GM12872 (cell line): ENCODE measurements at regions not wholly inside any gene's neighbourhood (a gene's known extent, or its start where the extent isn't known, plus 50 kb on each side); places are given as distances from the start of the nearest gene placed in this dataset.

ENCODE experiments used
- CTCF ChIP-seq: IDR thresholded peaks from 3 replicates; pipeline ENCODE4 v1.5.1; 2011; ENCODE audit warnings: low read depth, mild to moderate bottlenecking, low read length, moderate library complexity; ENCODE audit not compliant: insufficient read depth

- no peak for TF ChIP-seq CTCF
Measured at GRCh38 chr16:54546521-54546920, 259.9 kb upstream of the IRX3 start.

- TF ChIP-seq CTCF = no peak
Measured at GRCh38 chr16:54545854-54546511, 259.4 kb upstream of the IRX3 start.

GRCh38 chr16:54544553-54545180 is 258.1 kb upstream of the IRX3 start:
- no peak for TF ChIP-seq CTCF

- TF ChIP-seq CTCF = no peak
Measured at GRCh38 chr16:54542805-54543505, 256.4 kb upstream of the IRX3 start.

- TF ChIP-seq CTCF = no peak
Measured at GRCh38 chr16:54540525-54541180, 254.1 kb upstream of the IRX3 start.

GRCh38 chr16:54538276-54538675 is 251.7 kb upstream of the IRX3 start:
- TF ChIP-seq CTCF = no peak

- TF ChIP-seq CTCF = no peak
Measured at GRCh38 chr16:54533856-54534490, 247.4 kb upstream of the IRX3 start.
